DOHH2 (cell line): ENCODE measurements at regions not wholly inside any gene's neighbourhood (a gene's known extent, or its start where the extent isn't known, plus 50 kb on each side); places are given as distances from the start of the nearest gene placed in this dataset.

Source experiments
- CTCF ChIP-seq: fragments of 200-600 bp; sonication (generic); IDR thresholded peaks from one replicate; pipeline ENCODE4 v1.5.1; 2014; ENCODE audit warnings: antibody characterized with exemption, mild to moderate bottlenecking, low read depth, low read length; ENCODE audit not compliant: poor library complexity, severe bottlenecking
- EZH2phosphoT487 ChIP-seq: fragments of 200-600 bp; sonication (generic); IDR thresholded peaks from 2 replicates; pipeline ENCODE4 v1.6.1; 2017; ENCODE audit warnings: borderline replicate concordance, mild to moderate bottlenecking, antibody characterized with exemption, low read length, moderate library complexity, mixed read lengths

GRCh38 chr13:50374517-50374916 is 359.3 kb downstream of the KCNRG start:
- TF ChIP-seq CTCF (no peak), EZH2phosphoT487 (no peak)
